ENCODE measurements at regions not wholly inside any gene's neighbourhood (a gene's known extent, or its start where the extent isn't known, plus 50 kb on each side); places are given as distances from the start of the nearest gene placed in this dataset.

DNA sequence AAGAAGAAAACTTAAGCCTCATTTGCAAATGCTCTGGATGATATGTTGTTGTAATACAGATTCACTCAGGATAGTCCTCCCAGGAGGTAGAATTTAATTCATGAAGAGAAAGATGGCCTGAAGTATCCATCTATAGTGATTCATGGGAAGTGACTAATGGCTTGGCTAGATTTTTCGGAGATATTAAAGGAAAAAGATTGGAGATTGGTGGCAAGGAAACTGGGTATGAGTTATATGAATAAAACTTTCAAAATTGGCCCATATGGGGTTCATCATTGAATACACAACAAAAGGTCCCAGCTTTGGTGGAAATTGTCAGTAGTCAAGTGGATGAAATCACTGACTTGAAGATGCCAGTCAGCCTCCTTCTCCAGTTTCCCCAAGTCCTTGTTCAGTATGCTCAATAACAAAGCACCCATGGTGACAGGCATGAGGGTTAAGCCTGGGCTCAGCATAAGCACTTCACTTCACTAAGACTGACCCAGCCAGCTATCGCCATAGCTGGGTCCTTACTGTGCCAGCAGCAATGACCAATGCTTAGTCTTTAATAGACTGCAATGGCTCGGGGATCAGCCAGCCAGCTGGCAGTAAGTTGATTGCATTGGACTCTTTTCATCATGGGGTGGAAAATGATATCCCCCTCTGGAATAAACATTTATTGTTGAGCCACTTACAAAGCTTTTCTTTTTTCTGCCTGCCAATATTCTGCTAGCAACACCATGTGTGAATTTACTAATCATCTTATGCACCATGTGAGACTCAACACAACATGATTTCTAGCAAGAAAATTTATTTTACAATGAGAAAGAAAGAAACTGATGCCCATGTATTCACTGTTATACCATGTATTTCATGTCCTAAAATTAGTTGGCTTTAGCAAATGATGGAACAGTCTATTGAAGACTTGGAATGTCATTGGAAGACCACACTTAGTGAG, 176.6 kb upstream of the TACR1 start:
- TF ChIP-seq CHD4 (IDR thresholded peaks at IDR 0.05; ENCODE audit: borderline replicate concordance) (no peak), CHD2 (IDR thresholded peaks at IDR 0.05; ENCODE audit: low read length, partially characterized antibody) (no peak), MAFK (IDR thresholded peaks at IDR 0.05; ENCODE audit: partially characterized antibody) (no peak), JUNB (IDR thresholded peaks at IDR 0.05) (no peak), RNF2 (IDR thresholded peaks at IDR 0.05; ENCODE audit: borderline replicate concordance, low read depth) (no peak)
- TF ChIP-seq, protein P1, sequence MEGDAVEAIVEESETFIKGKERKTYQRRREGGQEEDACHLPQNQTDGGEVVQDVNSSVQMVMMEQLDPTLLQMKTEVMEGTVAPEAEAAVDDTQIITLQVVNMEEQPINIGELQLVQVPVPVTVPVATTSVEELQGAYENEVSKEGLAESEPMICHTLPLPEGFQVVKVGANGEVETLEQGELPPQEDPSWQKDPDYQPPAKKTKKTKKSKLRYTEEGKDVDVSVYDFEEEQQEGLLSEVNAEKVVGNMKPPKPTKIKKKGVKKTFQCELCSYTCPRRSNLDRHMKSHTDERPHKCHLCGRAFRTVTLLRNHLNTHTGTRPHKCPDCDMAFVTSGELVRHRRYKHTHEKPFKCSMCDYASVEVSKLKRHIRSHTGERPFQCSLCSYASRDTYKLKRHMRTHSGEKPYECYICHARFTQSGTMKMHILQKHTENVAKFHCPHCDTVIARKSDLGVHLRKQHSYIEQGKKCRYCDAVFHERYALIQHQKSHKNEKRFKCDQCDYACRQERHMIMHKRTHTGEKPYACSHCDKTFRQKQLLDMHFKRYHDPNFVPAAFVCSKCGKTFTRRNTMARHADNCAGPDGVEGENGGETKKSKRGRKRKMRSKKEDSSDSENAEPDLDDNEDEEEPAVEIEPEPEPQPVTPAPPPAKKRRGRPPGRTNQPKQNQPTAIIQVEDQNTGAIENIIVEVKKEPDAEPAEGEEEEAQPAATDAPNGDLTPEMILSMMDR (IDR thresholded peaks at IDR 0.05): no peak
